Astrocyte of the hippocampus (primary cell): ENCODE measurements at regions not wholly inside any gene's neighbourhood (a gene's known extent, or its start where the extent isn't known, plus 50 kb on each side); places are given as distances from the start of the nearest gene placed in this dataset.
"Not testable (repeated sequence)": the region's sequence is repeated elsewhere in the genome, so short reads cannot be mapped to it uniquely, and the experiment has no call there.

ENCODE experiments used
- DNase-seq: peaks from one replicate; pipeline ENCODE4 v3.0.0; 2011; ENCODE audit warnings: low read depth, low spot score

- no peak for DNase-seq
These were observed 51.7 kb downstream of the UBE2NL start for GRCh38 chrX:143935601-143936000.

DNA sequence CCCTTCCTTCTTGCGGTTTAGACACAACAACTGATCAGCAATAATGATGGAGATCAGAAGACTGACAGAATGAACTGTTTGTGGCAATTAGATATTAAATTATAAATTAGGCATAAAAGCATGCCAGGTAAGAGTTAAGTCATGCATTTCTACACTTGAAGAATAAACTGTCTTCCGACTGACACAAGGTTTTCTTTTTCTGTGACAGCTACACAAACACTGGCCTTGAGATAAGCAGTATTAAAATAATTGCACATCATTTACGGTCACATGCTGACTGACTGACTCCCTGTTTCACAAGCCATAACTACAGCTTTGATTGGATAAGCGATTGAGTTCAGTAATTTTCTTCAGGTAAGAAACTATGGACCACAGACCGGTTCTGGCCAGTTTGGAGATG, 56.2 kb downstream of the UBE2NL start:
- no peak for DNase-seq

- no peak for DNase-seq
These were observed 61.3 kb downstream of the UBE2NL start for GRCh38 chrX:143945171-143945570.

GRCh38 chrX:143964549-143964948, 80.7 kb downstream of the UBE2NL start:
- no peak for DNase-seq

GRCh38 chrX:143988356-143988755, 104.5 kb downstream of the UBE2NL start:
- no peak for DNase-seq

- no peak for DNase-seq
These were observed 110.3 kb downstream of the UBE2NL start for GRCh38 chrX:143994206-143994605.

- DNase-seq: no peak
These were observed 114.4 kb downstream of the UBE2NL start for GRCh38 chrX:143998261-143998660.

DNA sequence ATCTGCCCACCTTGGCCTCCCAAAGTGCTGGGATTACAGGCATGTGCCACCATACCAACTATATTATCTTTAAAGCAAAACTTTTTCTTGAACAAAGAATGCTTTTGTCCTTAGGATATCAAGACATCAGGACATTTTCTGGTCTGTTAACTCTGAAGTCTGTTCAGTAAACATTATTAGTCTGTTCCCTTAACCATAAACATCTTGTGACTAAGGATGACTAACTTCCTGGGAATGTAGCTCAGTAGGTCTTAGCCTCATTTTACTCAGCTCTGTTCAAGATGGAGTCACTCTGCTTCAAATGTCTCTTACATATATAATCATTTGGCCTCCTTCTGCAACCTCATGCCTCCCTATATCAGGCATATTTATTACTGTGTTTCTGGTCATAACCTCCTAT, 122.9 kb downstream of the UBE2NL start:
- peak; percentile 29 for DNase-seq

DNA sequence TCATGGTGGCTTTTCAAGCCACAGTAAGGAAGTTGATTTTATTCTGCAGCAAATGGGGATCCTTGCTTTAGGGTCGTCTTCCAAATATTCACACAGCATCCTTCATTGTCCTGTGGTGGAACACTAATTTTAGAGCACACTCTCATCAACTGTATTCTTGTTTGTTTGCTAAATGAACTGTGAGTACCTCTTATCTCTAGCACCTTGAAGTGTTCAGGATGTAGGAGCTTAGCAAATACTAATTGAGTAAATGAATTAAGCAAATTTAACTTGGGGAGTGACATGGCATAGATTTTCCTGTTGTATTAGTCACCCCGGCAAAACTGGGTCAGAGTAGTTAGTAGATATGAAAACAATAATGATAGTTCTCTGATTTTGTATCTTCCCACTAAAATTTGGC, 156.9 kb downstream of the UBE2NL start:
- no peak for DNase-seq

DNA sequence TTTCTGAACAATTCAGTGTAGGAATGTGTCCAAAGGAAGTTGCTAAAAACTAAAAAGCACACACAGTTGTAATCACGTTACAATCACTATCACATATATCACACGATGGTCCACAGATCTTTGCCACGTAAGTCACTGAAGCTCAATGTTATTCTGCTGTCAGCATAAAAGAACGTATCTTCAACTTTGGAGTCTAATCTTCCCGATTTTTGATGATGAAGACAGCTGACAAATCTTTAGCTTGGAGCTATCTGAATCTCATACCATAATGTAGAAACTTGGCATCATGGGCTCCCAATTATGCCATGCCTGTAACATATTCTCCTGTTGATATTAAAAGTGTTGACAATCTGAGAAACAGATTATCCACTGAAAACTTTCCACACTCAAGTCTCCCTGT, 158.4 kb downstream of the UBE2NL start:
- no peak for DNase-seq

GRCh38 chrX:144075432-144075831, 191.6 kb downstream of the UBE2NL start:
- DNase-seq: no peak

DNA sequence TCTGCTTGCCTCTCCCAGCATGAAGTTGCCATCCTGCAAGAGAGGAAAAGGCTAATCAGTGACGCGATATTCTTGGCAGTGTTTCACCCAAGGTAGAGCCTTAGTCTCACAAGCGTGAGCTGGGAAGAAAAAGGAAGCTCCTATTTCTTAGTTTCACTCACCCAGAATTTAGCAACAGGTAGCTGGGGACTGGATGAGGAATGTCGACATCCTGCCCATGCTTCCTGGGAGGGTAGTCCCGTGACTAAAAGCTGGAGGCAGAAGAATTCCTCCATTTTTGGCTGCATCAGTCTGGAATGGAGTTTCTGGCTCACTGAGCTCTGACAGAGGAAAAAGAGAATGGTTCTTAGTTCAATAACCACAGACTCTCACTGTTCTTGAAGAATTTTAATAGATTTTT, 198.4 kb downstream of the UBE2NL start:
- DNase-seq: not testable (repeated sequence)

GRCh38 chrX:144089674-144090073, 205.8 kb downstream of the UBE2NL start:
- DNase-seq: not testable (repeated sequence)

- DNase-seq: not testable (repeated sequence)
These were observed 208.2 kb downstream of the UBE2NL start for GRCh38 chrX:144092116-144092515.

- DNase-seq: not testable (repeated sequence)
These were observed 235.6 kb downstream of the UBE2NL start for GRCh38 chrX:144119490-144119889.

GRCh38 chrX:144121566-144121965, 237.7 kb downstream of the UBE2NL start:
- DNase-seq: not testable (repeated sequence)

GRCh38 chrX:144127570-144128169, 243.8 kb downstream of the UBE2NL start:
- DNase-seq: not testable (repeated sequence)

- not testable (repeated sequence) for DNase-seq
These were observed 245.6 kb downstream of the UBE2NL start for GRCh38 chrX:144129511-144129910.

DNA sequence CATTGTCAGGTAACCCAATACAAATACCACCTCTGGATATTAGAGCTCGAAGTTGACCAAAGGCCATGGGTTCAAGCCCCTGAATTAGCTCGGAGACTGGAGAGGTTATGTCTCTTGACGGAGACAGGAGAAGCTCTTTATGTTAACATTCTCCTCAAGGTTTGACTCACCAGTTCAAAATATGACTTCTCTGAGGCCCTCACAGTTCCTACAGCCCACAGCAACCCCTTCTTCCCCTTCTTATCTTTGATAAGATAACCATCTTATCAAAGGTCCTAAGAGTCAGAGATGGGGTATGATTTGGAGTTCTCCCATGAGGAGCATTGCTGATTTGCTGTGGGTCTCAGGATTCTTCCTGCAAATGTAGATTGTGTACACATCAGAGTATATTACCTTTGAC, 246.6 kb downstream of the UBE2NL start:
- not testable (repeated sequence) for DNase-seq

GRCh38 chrX:144131080-144131479, 247.2 kb downstream of the UBE2NL start:
- not testable (repeated sequence) for DNase-seq

GRCh38 chrX:144134448-144135119, 250.7 kb downstream of the UBE2NL start:
- DNase-seq: not testable (repeated sequence)

DNA sequence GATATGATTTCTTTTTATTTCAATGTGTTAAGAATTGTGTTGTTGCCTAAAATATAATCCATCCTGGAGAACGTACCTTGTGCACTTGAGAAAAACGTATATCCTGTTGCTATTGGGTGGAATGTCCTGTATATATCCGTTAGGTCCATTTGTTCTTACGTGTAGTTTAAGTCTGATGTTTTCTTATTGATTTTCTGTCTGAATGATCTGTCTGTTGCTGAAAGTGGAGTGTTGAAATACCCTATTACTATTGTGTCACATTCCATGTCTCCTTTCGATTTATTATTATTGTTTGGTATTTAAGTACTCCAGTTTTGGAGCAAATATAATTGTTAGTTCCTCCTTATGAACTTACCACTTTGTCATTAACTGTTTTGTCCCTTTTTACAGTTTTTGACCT, 270.6 kb downstream of the UBE2NL start:
- not testable (repeated sequence) for DNase-seq

DNA sequence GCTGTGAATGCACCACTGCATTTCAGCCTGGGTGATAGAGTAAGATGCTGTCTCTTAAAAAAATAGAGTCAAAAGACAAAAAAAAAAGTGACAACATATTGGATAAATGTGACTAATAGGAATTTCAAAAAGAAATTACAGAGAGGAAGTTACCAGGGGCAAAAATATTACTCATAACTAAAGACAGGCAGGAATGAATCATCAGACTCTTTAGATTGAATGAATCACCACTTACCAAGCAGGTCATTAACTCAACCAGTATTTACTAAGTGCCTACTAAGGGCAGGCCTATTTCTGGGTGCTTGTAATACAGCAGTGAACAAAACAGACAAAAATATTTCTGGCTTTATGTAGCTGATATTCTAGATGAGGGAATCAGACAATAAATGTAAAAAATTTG, 301.3 kb downstream of the UBE2NL start:
- DNase-seq: not testable (repeated sequence)
